ENCODE measurements at regions not wholly inside any gene's neighbourhood (a gene's known extent, or its start where the extent isn't known, plus 50 kb on each side); places are given as distances from the start of the nearest gene placed in this dataset.
"Not testable (repeated sequence)": the region's sequence is repeated elsewhere in the genome, so short reads cannot be mapped to it uniquely, and the experiment has no call there.

GRCh38 chr6:40874495-40874894 lies 164.5 kb downstream of the UNC5CL start:
- ATAC-seq (no peak), DNase-seq (no peak)
- no peaks in the 10 kb centered on the region for H3K27me3 ChIP-seq
- no peak for TF ChIP-seq POLR2A (IDR thresholded peaks at IDR 0.05)
- TF ChIP-seq, protein P1, sequence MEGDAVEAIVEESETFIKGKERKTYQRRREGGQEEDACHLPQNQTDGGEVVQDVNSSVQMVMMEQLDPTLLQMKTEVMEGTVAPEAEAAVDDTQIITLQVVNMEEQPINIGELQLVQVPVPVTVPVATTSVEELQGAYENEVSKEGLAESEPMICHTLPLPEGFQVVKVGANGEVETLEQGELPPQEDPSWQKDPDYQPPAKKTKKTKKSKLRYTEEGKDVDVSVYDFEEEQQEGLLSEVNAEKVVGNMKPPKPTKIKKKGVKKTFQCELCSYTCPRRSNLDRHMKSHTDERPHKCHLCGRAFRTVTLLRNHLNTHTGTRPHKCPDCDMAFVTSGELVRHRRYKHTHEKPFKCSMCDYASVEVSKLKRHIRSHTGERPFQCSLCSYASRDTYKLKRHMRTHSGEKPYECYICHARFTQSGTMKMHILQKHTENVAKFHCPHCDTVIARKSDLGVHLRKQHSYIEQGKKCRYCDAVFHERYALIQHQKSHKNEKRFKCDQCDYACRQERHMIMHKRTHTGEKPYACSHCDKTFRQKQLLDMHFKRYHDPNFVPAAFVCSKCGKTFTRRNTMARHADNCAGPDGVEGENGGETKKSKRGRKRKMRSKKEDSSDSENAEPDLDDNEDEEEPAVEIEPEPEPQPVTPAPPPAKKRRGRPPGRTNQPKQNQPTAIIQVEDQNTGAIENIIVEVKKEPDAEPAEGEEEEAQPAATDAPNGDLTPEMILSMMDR (IDR thresholded peaks at IDR 0.05) = no peak
- no peak overlapping the region for H3K4me3 ChIP-seq
- no peak overlapping the region for H3K27ac ChIP-seq
- WGBS (ENCODE audit: insufficient coverage, low coverage, low lambda C conversion rate, missing lambda C conversion rate) = 6% methylated on average over 3 of the region's 4 CpGs
- H3K4me1 ChIP-seq = no peaks in the 10 kb centered on the region
- no peaks in the 10 kb centered on the region for H3K9me3 ChIP-seq
- H3K36me3 ChIP-seq = no peaks in the 10 kb centered on the region
- intact Hi-C loops (cut with DNase I) = no loop called here

DNA sequence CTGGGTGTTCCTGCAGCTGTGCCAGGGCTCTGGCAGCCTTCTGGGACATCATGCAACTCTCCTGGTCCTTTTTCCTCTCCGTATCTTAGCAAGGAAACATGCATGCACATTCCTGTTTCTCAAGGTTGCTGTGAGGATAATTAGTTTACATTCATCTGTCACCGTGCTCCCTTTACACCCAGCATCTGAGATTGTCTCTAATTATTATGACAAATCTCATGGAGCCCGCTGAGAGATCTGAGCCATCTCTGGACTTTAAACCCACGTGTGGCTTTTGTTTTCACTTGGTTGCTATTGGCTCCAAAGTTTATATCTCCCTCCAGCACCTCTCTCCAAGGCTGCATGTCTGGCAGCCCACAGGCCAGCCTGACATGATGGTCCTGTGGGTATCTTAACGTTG lies 167.6 kb downstream of the UNC5CL start:
- H3K36me3 ChIP-seq = no peaks in the 10 kb centered on the region
- H3K27me3 ChIP-seq = no peaks in the 10 kb centered on the region
- ATAC-seq = peak in 1 of 4 donors; percentile 24
- no peak overlapping the region for H3K27ac ChIP-seq
- DNase-seq = no peak
- no peaks in the 10 kb centered on the region for H3K9me3 ChIP-seq
- intact Hi-C loops (cut with DNase I) = no loop called here
- no peaks in the 10 kb centered on the region for H3K4me1 ChIP-seq
- no peak overlapping the region for H3K4me3 ChIP-seq
- TF ChIP-seq POLR2A (IDR thresholded peaks at IDR 0.05) = no peak
- TF ChIP-seq, protein P1 (IDR thresholded peaks at IDR 0.05) = no peak
- 43% methylated on average over 5 of the region's 5 CpGs for WGBS (ENCODE audit: insufficient coverage, low coverage, low lambda C conversion rate, missing lambda C conversion rate)

DNA sequence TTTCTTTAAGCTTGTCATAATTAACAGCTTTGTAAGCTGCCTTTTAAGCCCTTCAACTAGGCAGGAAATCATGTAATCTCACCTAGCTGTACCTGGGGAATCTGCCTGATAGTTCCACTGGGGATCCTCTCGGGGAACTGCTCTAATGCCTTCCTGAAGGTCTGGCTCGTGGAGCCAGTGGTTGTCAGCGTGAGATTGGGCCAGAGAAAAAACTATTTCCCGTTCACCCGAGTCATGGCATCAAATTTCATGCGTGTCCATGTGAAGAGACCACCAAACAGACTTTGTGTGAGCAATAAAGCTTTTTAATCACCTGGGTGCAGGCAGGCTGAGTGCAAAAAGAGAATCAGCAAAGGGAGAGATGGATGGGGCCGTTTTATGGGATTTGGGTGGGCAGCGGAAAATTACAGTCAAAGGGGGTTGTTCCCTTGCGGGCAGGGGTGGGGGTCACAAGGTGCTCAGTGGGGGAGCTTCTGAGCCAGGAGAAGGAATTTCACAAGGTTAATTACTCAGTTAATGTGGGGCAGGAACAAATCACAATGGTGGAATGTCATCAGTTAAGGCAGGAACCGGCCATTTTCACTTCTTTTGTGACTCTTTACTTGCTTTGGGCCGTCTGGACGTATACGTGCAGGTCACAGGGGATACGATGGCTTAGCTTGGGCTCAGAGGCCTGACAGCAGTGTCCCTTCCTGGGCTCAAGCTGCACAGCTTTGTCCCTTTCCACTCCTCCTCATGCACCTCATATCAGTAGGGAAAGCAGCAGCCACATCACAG lies 170.7 kb downstream of the UNC5CL start:
- WGBS (ENCODE audit: insufficient coverage, low coverage, low lambda C conversion rate, missing lambda C conversion rate) = 66% methylated on average over 11 of the region's 14 CpGs
- H3K27me3 ChIP-seq; DNase-seq; H3K36me3 ChIP-seq; H3K9me3 ChIP-seq; intact Hi-C loops (cut with DNase I); ATAC-seq; H3K27ac ChIP-seq; H3K4me1 ChIP-seq; H3K4me3 ChIP-seq: not testable (repeated sequence)

DNA sequence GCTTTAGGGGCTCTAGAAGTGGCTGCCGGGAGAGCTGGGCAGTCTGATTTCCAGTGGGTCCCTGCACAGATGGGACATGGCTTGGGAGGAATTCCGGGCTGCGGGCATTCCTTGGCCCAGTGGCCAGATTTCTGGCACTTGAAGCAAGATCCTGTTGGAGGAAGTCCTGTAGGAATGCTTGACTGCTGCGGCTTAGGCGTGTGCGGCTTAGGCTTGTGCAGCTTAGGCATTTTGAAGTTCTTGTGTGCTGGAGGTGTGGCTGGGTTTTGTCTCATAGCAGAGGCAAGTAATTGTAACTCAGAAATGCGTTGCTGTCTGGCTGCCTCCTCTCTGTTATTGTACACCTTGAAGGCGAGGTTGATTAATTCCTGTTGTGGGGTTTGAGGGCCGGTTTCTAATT lies 171.5 kb downstream of the UNC5CL start:
- H3K36me3 ChIP-seq; H3K4me3 ChIP-seq; ATAC-seq; DNase-seq; intact Hi-C loops (cut with DNase I); H3K27ac ChIP-seq; H3K27me3 ChIP-seq; H3K4me1 ChIP-seq; H3K9me3 ChIP-seq: not testable (repeated sequence)
- 100% methylated on average over 1 of the region's 9 CpGs for WGBS (ENCODE audit: insufficient coverage, low coverage, low lambda C conversion rate, missing lambda C conversion rate)

GRCh38 chr6:40865259-40865658 lies 173.8 kb downstream of the UNC5CL start:
- WGBS (ENCODE audit: insufficient coverage, low coverage, low lambda C conversion rate, missing lambda C conversion rate) = 40% methylated on average over 1 of the region's 2 CpGs
- H3K27me3 ChIP-seq; H3K4me1 ChIP-seq; H3K36me3 ChIP-seq; DNase-seq; H3K27ac ChIP-seq; H3K9me3 ChIP-seq; ATAC-seq; H3K4me3 ChIP-seq; intact Hi-C loops (cut with DNase I): not testable (repeated sequence)

GRCh38 chr6:40860443-40860842 lies 178.6 kb downstream of the UNC5CL start:
- no peak for DNase-seq
- ATAC-seq = no peak
- H3K36me3 ChIP-seq = no peaks in the 10 kb centered on the region
- H3K9me3 ChIP-seq = no peaks in the 10 kb centered on the region
- H3K4me1 ChIP-seq = no peaks in the 10 kb centered on the region
- H3K27ac ChIP-seq = no peak overlapping the region
- no peak for TF ChIP-seq POLR2A (IDR thresholded peaks at IDR 0.05)
- TF ChIP-seq, protein P1 (IDR thresholded peaks at IDR 0.05) = no peak
- no peaks in the 10 kb centered on the region for H3K27me3 ChIP-seq
- 51% methylated on average over 2 of the region's 2 CpGs for WGBS (ENCODE audit: insufficient coverage, low coverage, low lambda C conversion rate, missing lambda C conversion rate)
- no peak overlapping the region for H3K4me3 ChIP-seq
- intact Hi-C loops (cut with DNase I) = no loop called here

All from right lobe of liver (tissue), 6 donors.